Activated gamma-delta T cell (primary cell): ENCODE measurements at regions not wholly inside any gene's neighbourhood (a gene's known extent, or its start where the extent isn't known, plus 50 kb on each side); places are given as distances from the start of the nearest gene placed in this dataset.
"Not testable (repeated sequence)": the region's sequence is repeated elsewhere in the genome, so short reads cannot be mapped to it uniquely, and the experiment has no call there.

Experiments used
- DNase-seq: peaks from one replicate; lab custom pipeline; 2025; lab: John Stamatoyannopoulos, UW

GRCh38 chr5:1987471-1987870 is 104.7 kb upstream of the IRX4 start:
- no peak for DNase-seq

- no peak for DNase-seq
Measured at GRCh38 chr5:1985781-1986180, 103.1 kb upstream of the IRX4 start.

GRCh38 chr5:1983919-1984695 is 101.4 kb upstream of the IRX4 start:
- DNase-seq, result no peak

GRCh38 chr5:1983401-1983800 is 100.7 kb upstream of the IRX4 start:
- no peak for DNase-seq

- not testable (repeated sequence) for DNase-seq
Measured at GRCh38 chr5:1982561-1982960, 99.8 kb upstream of the IRX4 start.

GRCh38 chr5:1975898-1976765 is 93.4 kb upstream of the IRX4 start:
- no peak for DNase-seq

GRCh38 chr5:1975406-1975715 is 92.6 kb upstream of the IRX4 start:
- DNase-seq, result no peak

GRCh38 chr5:1974501-1975405 is 92.0 kb upstream of the IRX4 start:
- no peak for DNase-seq

- no peak for DNase-seq
Measured at GRCh38 chr5:1974081-1974480, 91.4 kb upstream of the IRX4 start.

- DNase-seq, result no peak
Measured at GRCh38 chr5:1973391-1974013, 90.8 kb upstream of the IRX4 start.

GRCh38 chr5:1971944-1972343 is 89.2 kb upstream of the IRX4 start:
- DNase-seq, result no peak

- DNase-seq, result no peak
Measured at GRCh38 chr5:1967736-1968135, 85.0 kb upstream of the IRX4 start.

GRCh38 chr5:1966461-1966860 is 83.7 kb upstream of the IRX4 start:
- DNase-seq, result no peak

- no peak for DNase-seq
Measured at GRCh38 chr5:1965925-1966324, 83.2 kb upstream of the IRX4 start.

- no peak for DNase-seq
Measured at GRCh38 chr5:1963941-1964451, 81.3 kb upstream of the IRX4 start.

GRCh38 chr5:1963358-1963757 is 80.6 kb upstream of the IRX4 start:
- DNase-seq, result no peak

- no peak for DNase-seq
Measured at GRCh38 chr5:1962619-1963355, 80.1 kb upstream of the IRX4 start.

GRCh38 chr5:1961952-1962595 is 79.3 kb upstream of the IRX4 start:
- DNase-seq, result no peak

- DNase-seq, result no peak
Measured at GRCh38 chr5:1961304-1961946, 78.7 kb upstream of the IRX4 start.
